HepG2 (cell line): ENCODE measurements at regions not wholly inside any gene's neighbourhood (a gene's known extent, or its start where the extent isn't known, plus 50 kb on each side); places are given as distances from the start of the nearest gene placed in this dataset.

ENCODE experiments used
- ATAC-seq: fragments of 200-7000 bp; cut with Tn5 transposase; 3 replicates; pipeline ENCODE4 v1.9.1; 2020; ENCODE audit warnings: mild to moderate bottlenecking, moderate library complexity
- BruUV-seq: library from RNA; stranded (reverse); fragments of 400-500 nt; replicated peaks from 2 replicates; lab custom pipeline; 2021; lab: Mats Ljungman, UMichigan
- CTCF ChIA-PET: fragments of 300-600 bp; formaldehyde crosslinking; extraction: SDS; loops from one replicate; lab custom pipeline; 2021; ENCODE audit warnings: low total read pairs, inconsistent platforms, low intra/inter-chr PET ratio; lab: Yijun Ruan, JAX
- POLR2A ChIA-PET: fragments of 350-600 bp; sonication (Branson Sonifier 250); formaldehyde crosslinking; loops from one replicate; lab custom pipeline; 2020; ENCODE audit warnings: antibody characterized with exemption, inconsistent platforms; lab: Yijun Ruan, JAX
- DNase-seq: peaks from one replicate; pipeline ENCODE4 v3.0.0-alpha.2; 2015; ENCODE audit warnings: low spot score
- FAIRE-seq: peaks from 3 replicates; lab custom pipeline; 2011; peaks lifted over from hg19 to GRCh38; lab: Jason Lieb, UNC
- H2AFZ ChIP-seq: one replicate; pipeline ENCODE4 v1.6.1; 2011; ENCODE audit warnings: low read length, inconsistent platforms
- H3K27ac ChIP-seq: fragments of 300-600 bp; 3 replicates; pipeline ENCODE4 v1.8.0; 2011; ENCODE audit warnings: mixed run types, mild to moderate bottlenecking, mixed read lengths, low read length, inconsistent platforms; ENCODE audit not compliant: insufficient read depth; ENCODE audit errors: extremely low read length
- H3K27me3 ChIP-seq, 2 experiments: fragments of 200-600 bp in 1 of 2; 2 replicates in 1 of 2; 3 replicates in 1 of 2; pipeline versions ENCODE4 v1.6.0 to v1.8.0; 2011; ENCODE audit warnings: low read length in 2 of 2, mild to moderate bottlenecking in 2 of 2, moderate library complexity in 2 of 2, inconsistent platforms in 1 of 2; ENCODE audit not compliant: insufficient read depth in 2 of 2, control insufficient read depth in 1 of 2
- H3K36me3 ChIP-seq, 2 experiments: fragments of 200-600 bp in 1 of 2; replicated peaks in 1 of 2; 2 replicates in 1 of 2; 3 replicates in 1 of 2; pipeline versions ENCODE4 v1.5.1 to v1.8.0; 2011; ENCODE audit warnings: low read length in 2 of 2, inconsistent platforms in 1 of 2; ENCODE audit not compliant: insufficient read depth in 2 of 2, control insufficient read depth in 1 of 2
- H3K4me1 ChIP-seq: 2 replicates; pipeline ENCODE4 v1.5.1; 2012; ENCODE audit warnings: low read length, inconsistent platforms; ENCODE audit not compliant: insufficient read depth
- H3K4me2 ChIP-seq: 2 replicates; pipeline ENCODE4 v1.6.0; 2011; ENCODE audit warnings: low read depth, low read length, inconsistent platforms
- H3K4me3 ChIP-seq, 3 experiments: fragments of 200-600 bp in 1 of 3; sonication (generic), shearing (Covaris generic) in 1 of 3; replicated peaks in 1 of 3; 2 replicates each; pipeline ENCODE4 v1.5.1; 2011 to 2016; ENCODE audit warnings: low read length in 3 of 3, inconsistent platforms in 2 of 3, low read depth in 2 of 3, mild to moderate bottlenecking in 2 of 3, control low read depth in 1 of 3, mixed read lengths in 1 of 3; ENCODE audit not compliant: insufficient read depth in 1 of 3
- H3K79me2 ChIP-seq: one replicate; pipeline ENCODE4 v1.6.1; 2011; ENCODE audit warnings: low read length, inconsistent platforms; ENCODE audit not compliant: insufficient read depth
- H3K9ac ChIP-seq: 2 replicates; pipeline ENCODE4 v1.6.0; 2011; ENCODE audit warnings: mild to moderate bottlenecking, low read depth, low read length, inconsistent platforms; ENCODE audit not compliant: insufficient read depth
- H3K9me3 ChIP-seq: 2 replicates; pipeline ENCODE4 v1.5.1; 2012; ENCODE audit warnings: mild to moderate bottlenecking, low read length
- H4K20me1 ChIP-seq: 2 replicates; pipeline ENCODE4 v1.6.0; 2011; ENCODE audit warnings: inconsistent platforms, mild to moderate bottlenecking, low read length, moderate library complexity; ENCODE audit not compliant: insufficient read depth
- FOXO4 ChIP-seq: sonication (generic); formaldehyde crosslinking; conservative IDR thresholded peaks from 2 replicates; pipeline ENCODE4 v1.8.1; 2023; ENCODE audit warnings: missing genetic modification reagents
- MAFF ChIP-seq: IDR thresholded peaks from 2 replicates; pipeline ENCODE4 v1.6.1; 2011; ENCODE audit warnings: low read depth, low read length, improper control_type of control experiment
- MAFK ChIP-seq, 2 experiments: IDR thresholded peaks in 1 of 2; conservative IDR thresholded peaks in 1 of 2; 2 replicates each; pipeline ENCODE4 v1.6.1; 2011; ENCODE audit warnings: improper control_type of control experiment in 2 of 2, low read length in 2 of 2
- TOPORS ChIP-seq: sonication (generic); formaldehyde crosslinking; IDR thresholded peaks from 2 replicates; pipeline ENCODE4 v1.8.0; 2023; ENCODE audit warnings: mild to moderate bottlenecking, missing genetic modification reagents
- ZC3H4 ChIP-seq: sonication (generic); formaldehyde crosslinking; IDR thresholded peaks from 2 replicates; pipeline ENCODE4 v1.4.0; 2020; ENCODE audit warnings: missing genetic modification reagents, borderline replicate concordance
- ZNF124 ChIP-seq: sonication (generic); formaldehyde crosslinking; IDR thresholded peaks from 2 replicates; pipeline ENCODE4 v1.4.0; 2020; ENCODE audit warnings: missing genetic modification reagents
- WGBS: methylation state at CpG from one replicate; pipeline ENCODE4 v1.1.6; 2017; ENCODE audit warnings: low lambda C conversion rate; 5-methylcytosine and 5-hydroxymethylcytosine counted together
- in situ Hi-C: cut with HindIII; loops from 2 replicates; pipeline ENCODE4 v1.10.0; 2017; ENCODE audit warnings: low pct_unique_long_range_greater_than_20kb; ENCODE audit not compliant: extremely low pct_ligation_motif_present
- intact Hi-C: fragments of 100-400 bp; cut with micrococcal nuclease; formaldehyde crosslinking; loops from one replicate; pipeline ENCODE4 v1.10.0; 2022; ENCODE audit not compliant: unreplicated experiment
- TF ChIP-seq, protein P1 (sequence below): sonication (generic); formaldehyde crosslinking; IDR thresholded peaks from 2 replicates; pipeline ENCODE4 v1.5.0; 2020; ENCODE audit warnings: mild to moderate bottlenecking, missing genetic modification reagents, moderate library complexity
- TF ChIP-seq, protein P2 (sequence below): sonication (generic); formaldehyde crosslinking; IDR thresholded peaks from 2 replicates; pipeline ENCODE4 v1.9.0; 2021; ENCODE audit warnings: missing genetic modification reagents, mild to moderate bottlenecking, borderline replicate concordance

DNA sequence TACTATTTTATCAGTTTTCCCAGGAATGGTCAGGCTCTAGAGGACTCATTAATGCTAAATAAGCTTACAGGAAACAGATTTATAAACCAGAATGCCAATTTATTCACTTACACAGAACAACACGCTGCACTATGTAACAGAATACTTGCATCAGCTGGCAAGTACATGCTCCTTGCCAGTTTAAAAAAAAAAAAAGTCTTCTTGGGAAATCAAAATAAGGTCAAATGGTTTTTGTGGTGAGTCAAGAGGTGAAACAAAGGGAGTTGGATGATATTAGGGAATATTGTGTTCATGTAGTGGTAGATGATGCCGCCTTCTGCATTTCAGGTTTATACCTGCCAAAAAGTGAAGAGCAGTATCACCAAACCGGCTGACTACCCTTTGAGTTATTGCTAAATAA, 1322.1 kb upstream of the ZEB2 start (continued):
- TF ChIP-seq, protein P1, sequence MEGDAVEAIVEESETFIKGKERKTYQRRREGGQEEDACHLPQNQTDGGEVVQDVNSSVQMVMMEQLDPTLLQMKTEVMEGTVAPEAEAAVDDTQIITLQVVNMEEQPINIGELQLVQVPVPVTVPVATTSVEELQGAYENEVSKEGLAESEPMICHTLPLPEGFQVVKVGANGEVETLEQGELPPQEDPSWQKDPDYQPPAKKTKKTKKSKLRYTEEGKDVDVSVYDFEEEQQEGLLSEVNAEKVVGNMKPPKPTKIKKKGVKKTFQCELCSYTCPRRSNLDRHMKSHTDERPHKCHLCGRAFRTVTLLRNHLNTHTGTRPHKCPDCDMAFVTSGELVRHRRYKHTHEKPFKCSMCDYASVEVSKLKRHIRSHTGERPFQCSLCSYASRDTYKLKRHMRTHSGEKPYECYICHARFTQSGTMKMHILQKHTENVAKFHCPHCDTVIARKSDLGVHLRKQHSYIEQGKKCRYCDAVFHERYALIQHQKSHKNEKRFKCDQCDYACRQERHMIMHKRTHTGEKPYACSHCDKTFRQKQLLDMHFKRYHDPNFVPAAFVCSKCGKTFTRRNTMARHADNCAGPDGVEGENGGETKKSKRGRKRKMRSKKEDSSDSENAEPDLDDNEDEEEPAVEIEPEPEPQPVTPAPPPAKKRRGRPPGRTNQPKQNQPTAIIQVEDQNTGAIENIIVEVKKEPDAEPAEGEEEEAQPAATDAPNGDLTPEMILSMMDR, result no peak

DNA sequence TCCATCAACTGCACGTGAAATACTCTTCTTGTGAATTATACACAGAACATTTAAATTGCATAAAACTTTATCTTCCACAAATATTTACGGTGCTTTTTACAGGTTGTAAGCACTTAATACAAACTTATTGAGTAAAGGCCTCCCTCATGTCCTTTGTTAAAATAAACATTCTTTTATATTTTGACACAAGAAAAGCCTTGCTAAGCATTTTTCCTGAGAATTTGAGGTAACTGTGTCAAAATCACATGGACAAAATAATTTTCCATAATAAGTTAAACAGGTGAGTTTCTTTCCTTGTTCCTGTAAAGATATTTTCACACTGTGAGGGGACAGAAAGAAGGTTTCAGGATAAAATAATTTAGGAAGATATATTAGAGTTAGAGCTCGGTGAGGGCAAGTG, 1317.1 kb upstream of the ZEB2 start:
- Histone ChIP-seq H3K9me3 (no peaks in the 10 kb centered on the region), H3K4me1 (peaks cover 28% of the 10 kb centered on the region), H4K20me1 (no peaks in the 10 kb centered on the region), H3K36me3 (no peaks in the 10 kb centered on the region), H3K27ac (no peak overlapping the region), H3K4me2 (no peak overlapping the region), H3K79me2 (no peaks in the 10 kb centered on the region), H3K9ac (no peak overlapping the region), H3K4me3 (no peak overlapping the region), H3K27me3 (no peaks in the 10 kb centered on the region), H2AFZ (no peak overlapping the region)
- TF ChIP-seq ZC3H4 (CRISPR knock-in tag) (no peak), MAFK (conservative IDR thresholded peaks at IDR 0.05 in 1 of 2, IDR thresholded peaks at IDR 0.05 in 1 of 2; ENCODE audit: low read length in 2 of 2) (peak; percentile 75 to 81), MAFF (peak; percentile 72)
- BruUV-seq, result no TSS peak
- intact Hi-C loops (no loop called here), in situ Hi-C loops (no loop called here)
- ATAC-seq, result no peak
- ChIA-PET POLR2A (no interaction called here), CTCF (no interaction called here)
- FAIRE-seq, result no peak
- 78% methylated on average over 3 of the region's 3 CpGs for WGBS
- DNase-seq, result no peak

GRCh38 chr2:145835665-145836064, 1315.7 kb upstream of the ZEB2 start:
- Histone ChIP-seq H3K4me3 (no peak overlapping the region), H2AFZ (no peak overlapping the region), H3K27ac (no peak overlapping the region), H3K9ac (no peak overlapping the region), H4K20me1 (no peaks in the 10 kb centered on the region), H3K9me3 (no peaks in the 10 kb centered on the region), H3K27me3 (no peaks in the 10 kb centered on the region), H3K4me2 (no peak overlapping the region), H3K79me2 (no peaks in the 10 kb centered on the region), H3K4me1 (peaks cover 34% of the 10 kb centered on the region), H3K36me3 (no peaks in the 10 kb centered on the region)
- in situ Hi-C loops, result no loop called here
- FAIRE-seq, result no peak
- BruUV-seq, result no TSS peak
- intact Hi-C loops, result no loop called here
- no peak for DNase-seq
- ChIA-PET CTCF (no interaction called here), POLR2A (no interaction called here)
- ATAC-seq, result no peak
- TF ChIP-seq ZNF124 (CRISPR knock-in tag) (no peak), TOPORS (no peak), FOXO4 (0 out of 2 replicates have a peak, but pooled peaks have one; percentile 55)
- TF ChIP-seq, protein P2, sequence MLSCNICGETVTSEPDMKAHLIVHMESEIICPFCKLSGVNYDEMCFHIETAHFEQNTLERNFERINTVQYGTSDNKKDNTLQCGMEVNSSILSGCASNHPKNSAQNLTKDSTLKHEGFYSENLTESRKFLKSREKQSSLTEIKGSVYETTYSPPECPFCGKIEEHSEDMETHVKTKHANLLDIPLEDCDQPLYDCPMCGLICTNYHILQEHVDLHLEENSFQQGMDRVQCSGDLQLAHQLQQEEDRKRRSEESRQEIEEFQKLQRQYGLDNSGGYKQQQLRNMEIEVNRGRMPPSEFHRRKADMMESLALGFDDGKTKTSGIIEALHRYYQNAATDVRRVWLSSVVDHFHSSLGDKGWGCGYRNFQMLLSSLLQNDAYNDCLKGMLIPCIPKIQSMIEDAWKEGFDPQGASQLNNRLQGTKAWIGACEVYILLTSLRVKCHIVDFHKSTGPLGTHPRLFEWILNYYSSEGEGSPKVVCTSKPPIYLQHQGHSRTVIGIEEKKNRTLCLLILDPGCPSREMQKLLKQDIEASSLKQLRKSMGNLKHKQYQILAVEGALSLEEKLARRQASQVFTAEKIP (CRISPR knock-in tag), result no peak
- WGBS, result 96% methylated on average over 1 of the region's 1 CpG
